NB4 (cell line): ENCODE measurements at regions not wholly inside any gene's neighbourhood (a gene's known extent, or its start where the extent isn't known, plus 50 kb on each side); places are given as distances from the start of the nearest gene placed in this dataset.

ENCODE experiments used
- DNase-seq: peaks from one replicate; pipeline ENCODE4 v3.0.0; 2010; ENCODE audit warnings: low read depth
- H3K4me3 ChIP-seq: one replicate; pipeline ENCODE4 v1.5.1; 2011; ENCODE audit warnings: mild to moderate bottlenecking, low read depth, low read length, moderate library complexity
- MYC ChIP-seq: IDR thresholded peaks from 2 replicates; pipeline ENCODE4 v1.6.1; 2011; ENCODE audit warnings: low read depth, low read length
- POLR2A ChIP-seq: IDR thresholded peaks from 2 replicates; pipeline ENCODE4 v1.6.1; 2011; ENCODE audit warnings: mild to moderate bottlenecking; ENCODE audit not compliant: insufficient read length; ENCODE audit errors: extremely low read depth
- TF ChIP-seq, protein P1 (sequence below): IDR thresholded peaks from 2 replicates; pipeline ENCODE4 v1.6.1; 2011; ENCODE audit warnings: low read depth, low read length
- TF ChIP-seq, protein P2 (sequence below): IDR thresholded peaks from one replicate; pipeline ENCODE4 v1.5.1; 2012; ENCODE audit warnings: low read depth, low read length

DNA sequence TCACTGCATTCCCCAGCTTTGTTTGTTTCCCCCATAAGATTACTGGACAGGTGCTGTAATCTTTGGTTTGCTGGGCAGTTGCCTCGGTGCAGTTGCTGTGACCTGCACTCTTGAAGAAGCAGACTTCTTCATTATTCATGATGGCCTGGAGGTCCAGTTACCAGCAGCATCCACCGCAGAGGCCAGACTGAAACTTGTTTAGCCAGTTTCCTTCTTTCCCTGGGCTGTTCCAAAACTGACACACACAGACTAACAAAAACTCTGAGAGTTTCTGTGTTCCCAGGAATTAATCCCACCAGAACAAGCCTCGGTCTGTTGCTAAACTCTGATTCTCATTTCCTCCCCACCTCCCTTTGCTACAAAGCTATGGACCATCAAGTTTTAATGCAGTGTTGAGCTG is 144.1 kb downstream of the QRSL1 start:
- no peak overlapping the region for H3K4me3 ChIP-seq
- TF ChIP-seq MYC (no peak), POLR2A (no peak)
- TF ChIP-seq, protein P1, sequence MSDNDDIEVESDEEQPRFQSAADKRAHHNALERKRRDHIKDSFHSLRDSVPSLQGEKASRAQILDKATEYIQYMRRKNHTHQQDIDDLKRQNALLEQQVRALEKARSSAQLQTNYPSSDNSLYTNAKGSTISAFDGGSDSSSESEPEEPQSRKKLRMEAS, result no peak
- TF ChIP-seq, protein P2, sequence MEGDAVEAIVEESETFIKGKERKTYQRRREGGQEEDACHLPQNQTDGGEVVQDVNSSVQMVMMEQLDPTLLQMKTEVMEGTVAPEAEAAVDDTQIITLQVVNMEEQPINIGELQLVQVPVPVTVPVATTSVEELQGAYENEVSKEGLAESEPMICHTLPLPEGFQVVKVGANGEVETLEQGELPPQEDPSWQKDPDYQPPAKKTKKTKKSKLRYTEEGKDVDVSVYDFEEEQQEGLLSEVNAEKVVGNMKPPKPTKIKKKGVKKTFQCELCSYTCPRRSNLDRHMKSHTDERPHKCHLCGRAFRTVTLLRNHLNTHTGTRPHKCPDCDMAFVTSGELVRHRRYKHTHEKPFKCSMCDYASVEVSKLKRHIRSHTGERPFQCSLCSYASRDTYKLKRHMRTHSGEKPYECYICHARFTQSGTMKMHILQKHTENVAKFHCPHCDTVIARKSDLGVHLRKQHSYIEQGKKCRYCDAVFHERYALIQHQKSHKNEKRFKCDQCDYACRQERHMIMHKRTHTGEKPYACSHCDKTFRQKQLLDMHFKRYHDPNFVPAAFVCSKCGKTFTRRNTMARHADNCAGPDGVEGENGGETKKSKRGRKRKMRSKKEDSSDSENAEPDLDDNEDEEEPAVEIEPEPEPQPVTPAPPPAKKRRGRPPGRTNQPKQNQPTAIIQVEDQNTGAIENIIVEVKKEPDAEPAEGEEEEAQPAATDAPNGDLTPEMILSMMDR, result no peak
- no peak for DNase-seq

DNA sequence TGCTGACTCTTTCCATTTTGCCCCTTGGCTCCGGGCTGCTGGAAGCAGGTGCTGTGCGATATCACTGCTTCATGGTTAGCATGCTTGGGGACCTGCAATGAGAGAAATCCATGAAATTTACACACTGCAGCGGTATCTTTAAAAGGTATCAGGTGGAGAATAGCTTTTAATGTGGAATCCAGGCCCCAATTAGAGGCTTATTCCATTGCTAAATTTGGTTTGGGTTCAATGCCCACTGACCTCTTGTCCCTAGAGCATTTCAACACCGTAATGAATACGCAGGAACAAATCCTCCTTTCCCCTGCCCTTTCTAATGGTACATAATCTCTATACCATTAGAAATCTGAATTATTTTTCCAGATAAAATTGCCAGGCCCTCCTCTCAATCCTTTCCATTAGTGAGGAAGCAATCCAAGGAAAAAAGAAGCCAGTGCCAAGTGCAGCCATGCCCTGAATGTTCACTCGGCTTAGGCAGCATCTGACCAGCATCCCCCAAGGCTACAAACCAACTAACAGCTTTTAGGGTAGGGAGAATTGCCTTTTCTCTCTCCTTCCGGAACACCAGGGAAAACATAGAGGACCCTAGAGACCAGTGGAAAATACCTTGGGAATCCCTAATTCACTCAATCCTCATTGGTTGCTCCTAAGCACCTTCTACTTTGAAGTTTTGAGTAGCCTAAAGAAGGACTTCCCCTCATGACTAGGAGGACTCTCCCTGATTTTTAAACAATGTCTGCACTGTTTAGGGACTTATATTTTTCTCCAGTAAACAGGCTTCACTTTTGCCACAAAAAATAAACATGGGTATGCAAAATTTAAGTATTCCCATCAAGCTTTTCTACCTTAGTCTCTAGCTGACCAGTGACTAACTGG is 143.1 kb downstream of the QRSL1 start:
- no peak for DNase-seq
- TF ChIP-seq, protein P2, result no peak
- TF ChIP-seq POLR2A, result no peak
- TF ChIP-seq, protein P1, result no peak
- no peak for TF ChIP-seq MYC
- H3K4me3 ChIP-seq, result no peak overlapping the region

DNA sequence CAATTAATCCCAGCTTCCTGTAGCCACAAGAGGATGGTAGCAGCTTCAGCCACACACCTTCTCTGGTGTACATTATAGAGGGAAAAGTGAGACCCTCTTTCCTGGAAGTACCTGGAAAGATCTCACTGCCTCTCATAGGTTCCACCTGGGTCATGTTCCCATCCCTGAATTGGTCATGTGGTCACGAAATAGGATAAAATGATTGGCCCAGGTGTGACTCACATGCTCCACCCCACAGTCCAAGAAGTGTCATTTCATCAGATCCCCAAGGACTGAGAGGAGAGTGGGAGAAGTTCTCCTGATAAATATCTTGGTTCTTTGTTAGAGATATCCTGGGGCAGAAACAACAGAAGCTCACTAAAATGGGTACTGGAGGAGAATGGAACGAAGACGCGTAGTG is 142.4 kb downstream of the QRSL1 start:
- DNase-seq, result no peak
- TF ChIP-seq MYC (no peak), POLR2A (no peak)
- TF ChIP-seq, protein P1, result no peak
- TF ChIP-seq, protein P2, result no peak
- no peak overlapping the region for H3K4me3 ChIP-seq

DNA sequence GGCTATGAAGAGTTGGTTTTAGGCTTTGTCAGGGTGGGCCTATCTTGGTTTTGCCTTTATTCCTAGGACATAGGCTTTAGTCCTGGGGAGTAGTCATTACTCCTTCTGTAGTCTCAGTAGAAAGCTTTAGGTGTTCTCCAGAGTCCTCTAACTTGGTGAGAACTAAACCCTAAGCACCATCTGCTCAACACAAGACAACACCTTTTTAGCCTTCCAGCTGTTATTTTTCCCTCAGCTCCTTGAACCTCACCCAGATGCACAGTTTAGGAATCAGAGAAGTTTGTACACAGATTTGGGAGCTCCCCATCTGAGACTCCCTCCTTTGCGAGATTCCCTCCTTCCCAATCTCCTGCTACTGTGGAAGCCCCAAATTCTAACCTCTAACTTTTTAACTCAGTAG is 141.3 kb downstream of the QRSL1 start:
- TF ChIP-seq POLR2A (no peak), MYC (no peak)
- TF ChIP-seq, protein P2, result no peak
- TF ChIP-seq, protein P1, result no peak
- no peak overlapping the region for H3K4me3 ChIP-seq
- no peak for DNase-seq

DNA sequence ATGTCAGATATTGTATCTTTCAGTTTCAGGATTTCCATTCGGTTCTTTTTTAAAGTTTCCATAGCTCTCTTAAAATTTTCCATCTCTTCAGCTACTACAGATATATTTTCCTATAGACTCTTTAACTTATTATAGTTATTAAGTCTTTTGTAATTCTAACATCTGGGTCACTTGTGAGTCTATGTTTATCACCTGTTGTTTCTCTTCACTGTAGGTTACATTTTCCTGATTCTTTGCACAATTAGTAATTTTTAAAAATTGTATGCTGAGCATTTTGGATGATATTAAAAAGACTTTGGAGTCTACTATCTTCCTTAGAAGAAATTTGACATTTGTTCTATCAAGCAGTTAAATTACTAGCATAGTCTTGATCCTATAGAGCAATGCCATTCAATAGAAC is 140.7 kb downstream of the QRSL1 start:
- no peak for DNase-seq
- TF ChIP-seq, protein P2, result no peak
- no peak for TF ChIP-seq POLR2A
- no peak for TF ChIP-seq MYC
- TF ChIP-seq, protein P1, result no peak
- no peak overlapping the region for H3K4me3 ChIP-seq
